NCI-H2171 (cell line): ENCODE measurements at regions not wholly inside any gene's neighbourhood (a gene's known extent, or its start where the extent isn't known, plus 50 kb on each side); places are given as distances from the start of the nearest gene placed in this dataset.

Source experiments
- DNase-seq: peaks from one replicate; lab custom pipeline; 2025; lab: John Stamatoyannopoulos, UW

- DNase-seq: no peak
Observed at GRCh38 chr11:81749245-81749644, 984.4 kb downstream of the FAM181B start.

GRCh38 chr11:81744336-81745116, 989.1 kb downstream of the FAM181B start:
- DNase-seq: no peak

GRCh38 chr11:81725701-81726100, 1008.0 kb downstream of the FAM181B start:
- no peak for DNase-seq

- DNase-seq: no peak
Observed at GRCh38 chr11:81717695-81718094, 1016.0 kb downstream of the FAM181B start.

GRCh38 chr11:81707881-81708280, 1025.8 kb downstream of the FAM181B start:
- no peak for DNase-seq

GRCh38 chr11:81705283-81705682, 1028.4 kb downstream of the FAM181B start:
- no peak for DNase-seq

- no peak for DNase-seq
Observed at GRCh38 chr11:81700076-81700475, 1033.6 kb downstream of the FAM181B start.

- DNase-seq: no peak
Observed at GRCh38 chr11:81687057-81687456, 1046.6 kb downstream of the FAM181B start.

- no peak for DNase-seq
Observed at GRCh38 chr11:81674211-81674610, 1059.5 kb downstream of the FAM181B start.

- no peak for DNase-seq
Observed at GRCh38 chr11:81673001-81673400, 1060.7 kb downstream of the FAM181B start.

- DNase-seq: no peak
Observed at GRCh38 chr11:81669935-81670543, 1063.6 kb downstream of the FAM181B start.

- no peak for DNase-seq
Observed at GRCh38 chr11:81658722-81659121, 1074.9 kb downstream of the FAM181B start.

- DNase-seq: no peak
Observed at GRCh38 chr11:81655351-81655750, 1078.3 kb downstream of the FAM181B start.

- no peak for DNase-seq
Observed at GRCh38 chr11:81647374-81647773, 1086.3 kb downstream of the FAM181B start.

GRCh38 chr11:81644239-81644840, 1089.3 kb downstream of the FAM181B start:
- DNase-seq: no peak

GRCh38 chr11:81634483-81634882, 1099.2 kb downstream of the FAM181B start:
- DNase-seq: no peak

- DNase-seq: no peak
Observed at GRCh38 chr11:81602508-81602907, 1131.2 kb downstream of the FAM181B start.

GRCh38 chr11:81596704-81597103, 1137.0 kb downstream of the FAM181B start:
- DNase-seq: no peak

GRCh38 chr11:81585390-81585933, 1148.2 kb downstream of the FAM181B start:
- no peak for DNase-seq

- DNase-seq: no peak
Observed at GRCh38 chr11:81579339-81579738, 1154.3 kb downstream of the FAM181B start.

- DNase-seq: no peak
Observed at GRCh38 chr11:81578571-81578970, 1155.1 kb downstream of the FAM181B start.

- no peak for DNase-seq
Observed at GRCh38 chr11:81574301-81574700, 1159.4 kb downstream of the FAM181B start.

GRCh38 chr11:81573367-81573766, 1160.3 kb downstream of the FAM181B start:
- no peak for DNase-seq
